HepG2 (cell line): ENCODE measurements at regions not wholly inside any gene's neighbourhood (a gene's known extent, or its start where the extent isn't known, plus 50 kb on each side); places are given as distances from the start of the nearest gene placed in this dataset.
"Not testable (repeated sequence)": the region's sequence is repeated elsewhere in the genome, so short reads cannot be mapped to it uniquely, and the experiment has no call there.

Experiments used
- ATAC-seq: fragments of 200-7000 bp; cut with Tn5 transposase; 3 replicates; pipeline ENCODE4 v1.9.1; 2020; ENCODE audit warnings: mild to moderate bottlenecking, moderate library complexity
- BruUV-seq: library from RNA; stranded (reverse); fragments of 400-500 nt; replicated peaks from 2 replicates; lab custom pipeline; 2021; lab: Mats Ljungman, UMichigan
- CTCF ChIA-PET: fragments of 300-600 bp; formaldehyde crosslinking; extraction: SDS; loops from one replicate; lab custom pipeline; 2021; ENCODE audit warnings: low total read pairs, inconsistent platforms, low intra/inter-chr PET ratio; lab: Yijun Ruan, JAX
- POLR2A ChIA-PET: fragments of 350-600 bp; sonication (Branson Sonifier 250); formaldehyde crosslinking; loops from one replicate; lab custom pipeline; 2020; ENCODE audit warnings: antibody characterized with exemption, inconsistent platforms; lab: Yijun Ruan, JAX
- DNase-seq: peaks from one replicate; pipeline ENCODE4 v3.0.0-alpha.2; 2015; ENCODE audit warnings: low spot score
- FAIRE-seq: peaks from 3 replicates; lab custom pipeline; 2011; peaks lifted over from hg19 to GRCh38; lab: Jason Lieb, UNC
- H2AFZ ChIP-seq: one replicate; pipeline ENCODE4 v1.6.1; 2011; ENCODE audit warnings: low read length, inconsistent platforms
- H3K27ac ChIP-seq: fragments of 300-600 bp; 3 replicates; pipeline ENCODE4 v1.8.0; 2011; ENCODE audit warnings: mixed run types, mild to moderate bottlenecking, mixed read lengths, low read length, inconsistent platforms; ENCODE audit not compliant: insufficient read depth; ENCODE audit errors: extremely low read length
- H3K27me3 ChIP-seq, 2 experiments: fragments of 200-600 bp in 1 of 2; 2 replicates in 1 of 2; 3 replicates in 1 of 2; pipeline versions ENCODE4 v1.6.0 to v1.8.0; 2011; ENCODE audit warnings: low read length in 2 of 2, mild to moderate bottlenecking in 2 of 2, moderate library complexity in 2 of 2, inconsistent platforms in 1 of 2; ENCODE audit not compliant: insufficient read depth in 2 of 2, control insufficient read depth in 1 of 2
- H3K36me3 ChIP-seq, 2 experiments: fragments of 200-600 bp in 1 of 2; replicated peaks in 1 of 2; 2 replicates in 1 of 2; 3 replicates in 1 of 2; pipeline versions ENCODE4 v1.5.1 to v1.8.0; 2011; ENCODE audit warnings: low read length in 2 of 2, inconsistent platforms in 1 of 2; ENCODE audit not compliant: insufficient read depth in 2 of 2, control insufficient read depth in 1 of 2
- H3K4me1 ChIP-seq: 2 replicates; pipeline ENCODE4 v1.5.1; 2012; ENCODE audit warnings: low read length, inconsistent platforms; ENCODE audit not compliant: insufficient read depth
- H3K4me2 ChIP-seq: 2 replicates; pipeline ENCODE4 v1.6.0; 2011; ENCODE audit warnings: low read depth, low read length, inconsistent platforms
- H3K4me3 ChIP-seq, 3 experiments: fragments of 200-600 bp in 1 of 3; sonication (generic), shearing (Covaris generic) in 1 of 3; replicated peaks in 1 of 3; 2 replicates each; pipeline ENCODE4 v1.5.1; 2011 to 2016; ENCODE audit warnings: low read length in 3 of 3, inconsistent platforms in 2 of 3, low read depth in 2 of 3, mild to moderate bottlenecking in 2 of 3, control low read depth in 1 of 3, mixed read lengths in 1 of 3; ENCODE audit not compliant: insufficient read depth in 1 of 3
- H3K79me2 ChIP-seq: one replicate; pipeline ENCODE4 v1.6.1; 2011; ENCODE audit warnings: low read length, inconsistent platforms; ENCODE audit not compliant: insufficient read depth
- H3K9ac ChIP-seq: 2 replicates; pipeline ENCODE4 v1.6.0; 2011; ENCODE audit warnings: mild to moderate bottlenecking, low read depth, low read length, inconsistent platforms; ENCODE audit not compliant: insufficient read depth
- H3K9me3 ChIP-seq: 2 replicates; pipeline ENCODE4 v1.5.1; 2012; ENCODE audit warnings: mild to moderate bottlenecking, low read length
- H4K20me1 ChIP-seq: 2 replicates; pipeline ENCODE4 v1.6.0; 2011; ENCODE audit warnings: inconsistent platforms, mild to moderate bottlenecking, low read length, moderate library complexity; ENCODE audit not compliant: insufficient read depth
- HNRNPK ChIP-seq: fragments of 200-400 bp; formaldehyde crosslinking; IDR thresholded peaks from 2 replicates; pipeline ENCODE4 v1.6.1; 2018; ENCODE audit warnings: low read length, low read depth, moderate library complexity, mild to moderate bottlenecking; ENCODE audit not compliant: poor library complexity, severe bottlenecking
- KDM5B ChIP-seq: sonication (generic); formaldehyde crosslinking; IDR thresholded peaks from 2 replicates; pipeline ENCODE4 v1.4.0; 2020; ENCODE audit warnings: missing genetic modification reagents, mild to moderate bottlenecking, borderline replicate concordance
- RNF2 ChIP-seq: fragments of 450-650 bp; conservative IDR thresholded peaks from 2 replicates; pipeline ENCODE4 v1.6.1; 2016; ENCODE audit warnings: low read depth
- ZBTB20 ChIP-seq: sonication (generic); formaldehyde crosslinking; IDR thresholded peaks from 2 replicates; pipeline ENCODE4 v1.8.1; 2023; ENCODE audit warnings: missing genetic modification reagents, low read depth, mild to moderate bottlenecking, borderline replicate concordance
- ZFP82 ChIP-seq: sonication (generic); formaldehyde crosslinking; IDR thresholded peaks from 2 replicates; pipeline ENCODE4 v1.5.1; 2020; ENCODE audit warnings: mild to moderate bottlenecking, missing genetic modification reagents, borderline replicate concordance
- ZNF546 ChIP-seq: sonication (generic); formaldehyde crosslinking; conservative IDR thresholded peaks from 2 replicates; pipeline ENCODE4 v1.8.1; 2023; ENCODE audit warnings: mild to moderate bottlenecking, missing genetic modification reagents
- ZNF552 ChIP-seq: sonication (generic); formaldehyde crosslinking; IDR thresholded peaks from 2 replicates; pipeline ENCODE4 v1.9.0; 2022; ENCODE audit warnings: missing genetic modification reagents, mild to moderate bottlenecking, borderline replicate concordance
- ZSCAN21 ChIP-seq: sonication (generic); formaldehyde crosslinking; IDR thresholded peaks from 2 replicates; pipeline ENCODE4 v1.8.0; 2022; ENCODE audit warnings: mild to moderate bottlenecking, missing genetic modification reagents, moderate library complexity, borderline replicate concordance
- WGBS: methylation state at CpG from one replicate; pipeline ENCODE4 v1.1.6; 2017; ENCODE audit warnings: low lambda C conversion rate; 5-methylcytosine and 5-hydroxymethylcytosine counted together
- in situ Hi-C: cut with HindIII; loops from 2 replicates; pipeline ENCODE4 v1.10.0; 2017; ENCODE audit warnings: low pct_unique_long_range_greater_than_20kb; ENCODE audit not compliant: extremely low pct_ligation_motif_present
- intact Hi-C: fragments of 100-400 bp; cut with micrococcal nuclease; formaldehyde crosslinking; loops from one replicate; pipeline ENCODE4 v1.10.0; 2022; ENCODE audit not compliant: unreplicated experiment
- TF ChIP-seq, protein P1 (sequence below): sonication (generic); formaldehyde crosslinking; IDR thresholded peaks from 2 replicates; pipeline ENCODE4 v1.4.0; 2020; ENCODE audit warnings: missing genetic modification reagents, borderline replicate concordance
- TF ChIP-seq, protein P2 (sequence below): sonication (generic); formaldehyde crosslinking; IDR thresholded peaks from 2 replicates; pipeline ENCODE4 v1.5.0; 2020; ENCODE audit warnings: missing genetic modification reagents
- TF ChIP-seq, protein P3 (sequence below): sonication (generic); formaldehyde crosslinking; IDR thresholded peaks from 2 replicates; pipeline ENCODE4 v1.4.0; 2020; ENCODE audit warnings: missing genetic modification reagents

DNA sequence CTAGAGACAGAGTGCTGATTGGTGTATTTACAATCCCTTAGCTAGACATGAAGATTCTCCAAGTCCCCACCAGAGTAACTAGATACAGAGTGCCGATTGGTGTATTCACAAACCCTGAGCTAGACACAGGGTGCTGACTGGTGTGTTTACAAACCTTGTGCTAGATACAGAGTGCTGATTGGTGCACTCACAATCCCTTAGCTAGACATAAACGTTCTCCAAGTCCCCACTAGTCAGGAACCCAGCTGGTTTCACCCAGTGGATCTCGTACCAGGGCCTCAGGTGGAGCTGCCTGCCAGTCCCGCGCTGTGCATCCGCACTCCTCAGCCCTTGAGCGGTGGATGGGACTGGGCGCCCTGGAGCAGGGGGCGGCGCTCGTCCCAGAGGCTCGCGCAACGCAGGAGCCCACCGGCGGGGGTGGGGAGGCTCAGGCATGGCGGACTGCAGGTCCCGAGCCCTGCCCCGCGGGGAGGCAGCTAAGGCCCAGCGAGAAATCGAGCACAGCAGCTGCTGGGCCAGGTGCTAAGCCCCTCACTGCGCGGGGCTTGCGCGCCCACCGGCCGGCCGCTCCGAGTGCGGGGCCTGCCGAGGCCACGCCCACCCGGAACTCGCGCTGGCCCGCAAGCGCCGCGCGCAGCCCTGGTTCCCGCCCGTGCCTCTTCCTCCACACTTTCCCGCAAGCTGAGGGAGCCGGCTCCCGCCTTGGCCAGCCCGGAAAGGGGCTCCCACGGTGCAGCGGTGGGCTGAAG is 204.0 kb upstream of the SLITRK1 start:
- whole genome bisulfite sequencing, result 79% methylated on average over 16 of the region's 49 CpGs
- H3K27ac ChIP-seq, H3K36me3 ChIP-seq, FAIRE-seq, POLR2A ChIA-PET, H3K9me3 ChIP-seq, H3K79me2 ChIP-seq, intact Hi-C loops, H3K4me3 ChIP-seq, CTCF ChIA-PET, H3K4me2 ChIP-seq, ATAC-seq, H2AFZ ChIP-seq, DNase-seq, H4K20me1 ChIP-seq, BruUV-seq, H3K9ac ChIP-seq, H3K4me1 ChIP-seq, in situ Hi-C loops, H3K27me3 ChIP-seq: not testable (repeated sequence)

- intact Hi-C loops (no loop called here), in situ Hi-C loops (no loop called here)
- Histone ChIP-seq H3K4me1 (no peaks in the 10 kb centered on the region), H3K36me3 (no peaks in the 10 kb centered on the region), H3K4me2 (no peak overlapping the region), H4K20me1 (no peaks in the 10 kb centered on the region), H3K27ac (no peak overlapping the region), H3K9me3 (no peaks in the 10 kb centered on the region), H3K4me3 (no peak overlapping the region), H3K9ac (no peak overlapping the region), H3K79me2 (no peaks in the 10 kb centered on the region), H3K27me3 (no peaks in the 10 kb centered on the region), H2AFZ (no peak overlapping the region)
- BruUV-seq, result no TSS peak
- no peak for ATAC-seq
- ChIA-PET CTCF (no interaction called here), POLR2A (no interaction called here)
- FAIRE-seq, result no peak
- TF ChIP-seq, protein P1, sequence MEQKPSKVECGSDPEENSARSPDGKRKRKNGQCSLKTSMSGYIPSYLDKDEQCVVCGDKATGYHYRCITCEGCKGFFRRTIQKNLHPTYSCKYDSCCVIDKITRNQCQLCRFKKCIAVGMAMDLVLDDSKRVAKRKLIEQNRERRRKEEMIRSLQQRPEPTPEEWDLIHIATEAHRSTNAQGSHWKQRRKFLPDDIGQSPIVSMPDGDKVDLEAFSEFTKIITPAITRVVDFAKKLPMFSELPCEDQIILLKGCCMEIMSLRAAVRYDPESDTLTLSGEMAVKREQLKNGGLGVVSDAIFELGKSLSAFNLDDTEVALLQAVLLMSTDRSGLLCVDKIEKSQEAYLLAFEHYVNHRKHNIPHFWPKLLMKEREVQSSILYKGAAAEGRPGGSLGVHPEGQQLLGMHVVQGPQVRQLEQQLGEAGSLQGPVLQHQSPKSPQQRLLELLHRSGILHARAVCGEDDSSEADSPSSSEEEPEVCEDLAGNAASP, result no peak
- TF ChIP-seq HNRNPK (no peak), ZNF552 (no peak), KDM5B (no peak), ZNF546 (CRISPR knock-in tag) (no peak), ZFP82 (CRISPR knock-in tag) (no peak), ZSCAN21 (no peak), RNF2 (no peak), ZBTB20 (CRISPR knock-in tag) (no peak)
- TF ChIP-seq, protein P2, sequence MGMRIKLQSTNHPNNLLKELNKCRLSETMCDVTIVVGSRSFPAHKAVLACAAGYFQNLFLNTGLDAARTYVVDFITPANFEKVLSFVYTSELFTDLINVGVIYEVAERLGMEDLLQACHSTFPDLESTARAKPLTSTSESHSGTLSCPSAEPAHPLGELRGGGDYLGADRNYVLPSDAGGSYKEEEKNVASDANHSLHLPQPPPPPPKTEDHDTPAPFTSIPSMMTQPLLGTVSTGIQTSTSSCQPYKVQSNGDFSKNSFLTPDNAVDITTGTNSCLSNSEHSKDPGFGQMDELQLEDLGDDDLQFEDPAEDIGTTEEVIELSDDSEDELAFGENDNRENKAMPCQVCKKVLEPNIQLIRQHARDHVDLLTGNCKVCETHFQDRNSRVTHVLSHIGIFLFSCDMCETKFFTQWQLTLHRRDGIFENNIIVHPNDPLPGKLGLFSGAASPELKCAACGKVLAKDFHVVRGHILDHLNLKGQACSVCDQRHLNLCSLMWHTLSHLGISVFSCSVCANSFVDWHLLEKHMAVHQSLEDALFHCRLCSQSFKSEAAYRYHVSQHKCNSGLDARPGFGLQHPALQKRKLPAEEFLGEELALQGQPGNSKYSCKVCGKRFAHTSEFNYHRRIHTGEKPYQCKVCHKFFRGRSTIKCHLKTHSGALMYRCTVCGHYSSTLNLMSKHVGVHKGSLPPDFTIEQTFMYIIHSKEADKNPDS (CRISPR knock-in tag), result no peak
- TF ChIP-seq, protein P3, sequence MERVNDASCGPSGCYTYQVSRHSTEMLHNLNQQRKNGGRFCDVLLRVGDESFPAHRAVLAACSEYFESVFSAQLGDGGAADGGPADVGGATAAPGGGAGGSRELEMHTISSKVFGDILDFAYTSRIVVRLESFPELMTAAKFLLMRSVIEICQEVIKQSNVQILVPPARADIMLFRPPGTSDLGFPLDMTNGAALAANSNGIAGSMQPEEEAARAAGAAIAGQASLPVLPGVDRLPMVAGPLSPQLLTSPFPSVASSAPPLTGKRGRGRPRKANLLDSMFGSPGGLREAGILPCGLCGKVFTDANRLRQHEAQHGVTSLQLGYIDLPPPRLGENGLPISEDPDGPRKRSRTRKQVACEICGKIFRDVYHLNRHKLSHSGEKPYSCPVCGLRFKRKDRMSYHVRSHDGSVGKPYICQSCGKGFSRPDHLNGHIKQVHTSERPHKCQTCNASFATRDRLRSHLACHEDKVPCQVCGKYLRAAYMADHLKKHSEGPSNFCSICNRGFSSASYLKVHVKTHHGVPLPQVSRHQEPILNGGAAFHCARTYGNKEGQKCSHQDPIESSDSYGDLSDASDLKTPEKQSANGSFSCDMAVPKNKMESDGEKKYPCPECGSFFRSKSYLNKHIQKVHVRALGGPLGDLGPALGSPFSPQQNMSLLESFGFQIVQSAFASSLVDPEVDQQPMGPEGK (CRISPR knock-in tag), result no peak
- 0% methylated on average over 4 of the region's 4 CpGs for WGBS
- no peak for DNase-seq
These were observed 200.2 kb upstream of the SLITRK1 start for GRCh38 chr13:84082462-84082861.
